Sigmoid colon (tissue), 6 donors: ENCODE measurements at regions not wholly inside any gene's neighbourhood (a gene's known extent, or its start where the extent isn't known, plus 50 kb on each side); places are given as distances from the start of the nearest gene placed in this dataset.

Source experiments
- DNase-seq: peaks from one replicate; pipeline ENCODE4 v3.0.0-alpha.2; 2019
- H3K27ac ChIP-seq, 4 donors: fragments of 200-600 bp; sonication (generic); one replicate each; pipeline ENCODE4 v1.5.1; 2016 to 2019; ENCODE audit warnings: mild to moderate bottlenecking in 1 of 4
- H3K27me3 ChIP-seq, 3 donors: fragments of 200-600 bp; sonication (generic); one replicate each; pipeline ENCODE4 v1.5.1; 2019; ENCODE audit warnings: mild to moderate bottlenecking in 1 of 3
- H3K36me3 ChIP-seq, 4 donors: fragments of 200-600 bp; sonication (generic); one replicate each; pipeline ENCODE4 v1.5.1; 2016 to 2019
- H3K4me1 ChIP-seq, 4 donors: fragments of 200-600 bp; sonication (generic); one replicate each; pipeline ENCODE4 v1.5.1; 2017 to 2019
- H3K4me3 ChIP-seq, 4 donors: fragments of 200-600 bp; sonication (generic); one replicate each; pipeline ENCODE4 v1.5.1; 2017 to 2019; ENCODE audit warnings: mild to moderate bottlenecking in 2 of 4, moderate library complexity in 1 of 4
- H3K9me3 ChIP-seq, 4 donors: fragments of 200-600 bp in 3 of 4; sonication (generic) in 3 of 4; one replicate each; pipeline versions ENCODE4 v1.5.1 to v1.6.1; 2013 to 2019
- CTCF ChIP-seq, 4 experiments: fragments of 450-650 bp in 3 of 4; fragments of 200-600 bp in 1 of 4; IDR thresholded peaks; one replicate each; pipeline ENCODE4 v1.5.1; 2016 to 2019; ENCODE audit warnings: antibody characterized with exemption in 4 of 4, mild to moderate bottlenecking in 3 of 4, moderate library complexity in 2 of 4
- EP300 ChIP-seq, 4 donors: sonication (generic); formaldehyde crosslinking; IDR thresholded peaks; one replicate each; pipeline ENCODE4 v1.6.1; 2017; ENCODE audit warnings: antibody characterized with exemption in 4 of 4
- POLR2A ChIP-seq, 2 donors: fragments of 450-650 bp; IDR thresholded peaks; one replicate each; pipeline ENCODE4 v1.6.1; 2016; ENCODE audit warnings: antibody characterized with exemption in 2 of 2, mild to moderate bottlenecking in 2 of 2, moderate library complexity in 2 of 2
- POLR2AphosphoS5 ChIP-seq, 4 donors: sonication (generic); formaldehyde crosslinking; IDR thresholded peaks; one replicate each; pipeline ENCODE4 v1.6.1; 2017; ENCODE audit warnings: antibody characterized with exemption in 4 of 4
- WGBS, 2 donors: extraction: QIAGEN DNeasy Blood & Tissue Kit; methylation state at CpG; one replicate each; pipeline ENCODE4 v1.1.7; 2013; 5-methylcytosine and 5-hydroxymethylcytosine counted together
- intact Hi-C: fragments of 100-400 bp; cut with DNase I; formaldehyde crosslinking; loops from one replicate; pipeline ENCODE4 v1.15.1; 2023
- donor health status: healthy with polysubstance abuse.
- donor health status: healthy.

- Histone ChIP-seq H3K9me3 (no peaks in the 10 kb centered on the region), H3K27me3 (no peaks in the 10 kb centered on the region), H3K4me1 (peaks cover 0 to 61% (median 45%) of the 10 kb centered on the region in 4 donors), H3K27ac (peak overlapping the region in 2 of 4 donors; percentile 63 to 75), H3K4me3 (no peak overlapping the region), H3K36me3 (peaks cover 0 to 11% (median 7%) of the 10 kb centered on the region in 4 donors)
- WGBS, 2 donors, result 46 to 61% methylated on average over 2 of the region's 2 CpGs
- intact Hi-C loops, result no loop called here
- no peak for TF ChIP-seq EP300 (IDR thresholded peaks at IDR 0.05)
- peak in 2 of 4 donors; percentile 36 to 49 for TF ChIP-seq POLR2AphosphoS5 (IDR thresholded peaks at IDR 0.05)
- no peak for TF ChIP-seq CTCF (IDR thresholded peaks at IDR 0.05)
- no peak for TF ChIP-seq POLR2A (IDR thresholded peaks at IDR 0.05)
- no peak for DNase-seq
These were observed 134.2 kb downstream of the TLR5 start for GRCh38 chr1:223008808-223009207.

GRCh38 chr1:223009406-223009805, 133.6 kb downstream of the TLR5 start:
- 57 to 61% methylated on average over 3 of the region's 3 CpGs for WGBS, 2 donors
- Histone ChIP-seq H3K27ac (peak overlapping the region in 3 of 4 donors; percentile 25 to 75 (median 63)), H3K9me3 (no peaks in the 10 kb centered on the region), H3K27me3 (no peaks in the 10 kb centered on the region), H3K4me3 (no peak overlapping the region), H3K36me3 (peaks cover 0 to 5% (median 1%) of the 10 kb centered on the region in 4 donors), H3K4me1 (peaks cover 0 to 61% (median 44%) of the 10 kb centered on the region in 4 donors)
- intact Hi-C loops, result no loop called here
- no peak for TF ChIP-seq EP300 (IDR thresholded peaks at IDR 0.05)
- no peak for TF ChIP-seq POLR2A (IDR thresholded peaks at IDR 0.05)
- TF ChIP-seq CTCF (IDR thresholded peaks at IDR 0.05), result no peak
- no peak for DNase-seq

- DNase-seq, result no peak
- Histone ChIP-seq H3K36me3 (no peaks in the 10 kb centered on the region), H3K4me3 (no peak overlapping the region), H3K9me3 (no peaks in the 10 kb centered on the region), H3K27me3 (no peaks in the 10 kb centered on the region), H3K4me1 (peaks cover 0 to 50% (median 31%) of the 10 kb centered on the region in 4 donors), H3K27ac (peak overlapping the region in 1 of 4 donors; percentile 75)
- intact Hi-C loops, result no loop called here
- no peak for TF ChIP-seq POLR2A (IDR thresholded peaks at IDR 0.05)
- no peak for TF ChIP-seq EP300 (IDR thresholded peaks at IDR 0.05)
- TF ChIP-seq CTCF (IDR thresholded peaks at IDR 0.05), result no peak
- TF ChIP-seq POLR2AphosphoS5 (IDR thresholded peaks at IDR 0.05), result no peak
- 40 to 57% methylated on average over 8 of the region's 8 CpGs for WGBS, 2 donors
These were observed 132.2 kb downstream of the TLR5 start for GRCh38 chr1:223010582-223011504.

- H3K27me3 ChIP-seq, result no peaks in the 10 kb centered on the region
- TF ChIP-seq POLR2AphosphoS5 (IDR thresholded peaks at IDR 0.05) (no peak), CTCF (IDR thresholded peaks at IDR 0.05) (no peak), POLR2A (IDR thresholded peaks at IDR 0.05) (no peak), EP300 (IDR thresholded peaks at IDR 0.05) (no peak)
- intact Hi-C loops, result no loop called here
- no peak overlapping the region for H3K27ac ChIP-seq
- no peaks in the 10 kb centered on the region for H3K36me3 ChIP-seq
- peaks cover 0 to 50% (median 30%) of the 10 kb centered on the region in 4 donors for H3K4me1 ChIP-seq
- no peak overlapping the region for H3K4me3 ChIP-seq
- WGBS, 2 donors, result 45 to 74% methylated on average over 5 of the region's 5 CpGs
- H3K9me3 ChIP-seq, result no peaks in the 10 kb centered on the region
- no peak for DNase-seq
These were observed 131.6 kb downstream of the TLR5 start for GRCh38 chr1:223011505-223011856.
